ENCODE measurements at regions not wholly inside any gene's neighbourhood (a gene's known extent, or its start where the extent isn't known, plus 50 kb on each side); places are given as distances from the start of the nearest gene placed in this dataset.

DNA sequence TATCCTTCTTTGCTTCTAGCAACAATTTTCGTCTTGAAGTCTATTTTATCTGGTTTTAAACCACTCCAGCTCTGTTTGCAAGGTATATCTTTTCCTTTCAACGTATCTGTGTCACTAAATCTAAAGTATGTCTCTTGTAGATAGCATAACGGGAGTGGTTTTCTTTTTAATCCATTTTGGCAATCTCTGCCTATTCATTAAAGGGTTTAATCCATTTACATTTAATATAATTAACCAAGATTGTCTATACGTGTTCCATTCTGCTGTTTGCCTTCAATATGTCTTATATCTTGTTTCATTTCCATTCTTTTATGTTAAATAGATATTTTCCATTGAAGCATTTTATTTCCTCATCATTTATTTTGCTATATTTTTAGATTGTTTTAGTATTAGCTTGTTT lies 587.9 kb downstream of the C6orf118 start:
- TF ChIP-seq, protein P1, sequence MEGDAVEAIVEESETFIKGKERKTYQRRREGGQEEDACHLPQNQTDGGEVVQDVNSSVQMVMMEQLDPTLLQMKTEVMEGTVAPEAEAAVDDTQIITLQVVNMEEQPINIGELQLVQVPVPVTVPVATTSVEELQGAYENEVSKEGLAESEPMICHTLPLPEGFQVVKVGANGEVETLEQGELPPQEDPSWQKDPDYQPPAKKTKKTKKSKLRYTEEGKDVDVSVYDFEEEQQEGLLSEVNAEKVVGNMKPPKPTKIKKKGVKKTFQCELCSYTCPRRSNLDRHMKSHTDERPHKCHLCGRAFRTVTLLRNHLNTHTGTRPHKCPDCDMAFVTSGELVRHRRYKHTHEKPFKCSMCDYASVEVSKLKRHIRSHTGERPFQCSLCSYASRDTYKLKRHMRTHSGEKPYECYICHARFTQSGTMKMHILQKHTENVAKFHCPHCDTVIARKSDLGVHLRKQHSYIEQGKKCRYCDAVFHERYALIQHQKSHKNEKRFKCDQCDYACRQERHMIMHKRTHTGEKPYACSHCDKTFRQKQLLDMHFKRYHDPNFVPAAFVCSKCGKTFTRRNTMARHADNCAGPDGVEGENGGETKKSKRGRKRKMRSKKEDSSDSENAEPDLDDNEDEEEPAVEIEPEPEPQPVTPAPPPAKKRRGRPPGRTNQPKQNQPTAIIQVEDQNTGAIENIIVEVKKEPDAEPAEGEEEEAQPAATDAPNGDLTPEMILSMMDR (IDR thresholded peaks at IDR 0.05 in 4 of 5, conservative IDR thresholded peaks at IDR 0.05 in 1 of 5): no peak
- TF ChIP-seq POLR2A (IDR thresholded peaks at IDR 0.05): no peak
- DNase-seq: no peak
- no peak for ATAC-seq
- no peaks in the 10 kb centered on the region for H3K4me1 ChIP-seq
- intact Hi-C loops (cut with DNase I; ENCODE audit: low total_unique reads) (no loop called here), in situ Hi-C loops (cut with MboI; ENCODE audit: low sequenced_read_pairs in 4 of 4) (no loop called here)
- no peak overlapping the region for H3K27ac ChIP-seq
- no peak overlapping the region for H3K4me3 ChIP-seq
- H3K27me3 ChIP-seq: no peaks in the 10 kb centered on the region
- H3K36me3 ChIP-seq: no peaks in the 10 kb centered on the region
- H3K9me3 ChIP-seq: peaks cover 0 to 4% (median 0%) of the 10 kb centered on the region in 3 donors

DNA sequence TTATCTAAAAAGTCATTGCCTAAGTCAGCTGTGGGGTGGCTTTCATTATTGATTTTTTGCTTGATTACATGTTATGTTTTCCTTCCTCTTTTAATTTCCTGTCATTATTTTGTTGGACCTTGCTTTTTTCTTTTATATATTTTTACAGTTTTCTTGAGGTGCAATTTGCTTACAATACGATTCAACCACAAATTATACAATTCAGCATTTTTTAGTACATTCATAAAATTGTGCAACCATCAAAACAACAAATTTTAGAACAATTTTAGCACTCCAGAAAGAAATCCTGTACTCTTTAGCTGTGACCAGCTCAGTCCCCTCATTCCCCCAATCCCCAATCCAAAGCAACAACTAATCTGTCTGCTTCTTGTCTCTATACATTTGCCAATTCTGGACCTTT lies 608.9 kb downstream of the C6orf118 start:
- no peak for DNase-seq
- H3K4me3 ChIP-seq: no peak overlapping the region
- no peaks in the 10 kb centered on the region for H3K4me1 ChIP-seq
- intact Hi-C loops (cut with DNase I; ENCODE audit: low total_unique reads): no loop called here
- H3K27ac ChIP-seq: no peak overlapping the region
- H3K36me3 ChIP-seq: no peaks in the 10 kb centered on the region
- TF ChIP-seq POLR2A (IDR thresholded peaks at IDR 0.05): no peak
- TF ChIP-seq, protein P1 (IDR thresholded peaks at IDR 0.05 in 4 of 5, conservative IDR thresholded peaks at IDR 0.05 in 1 of 5): no peak
- in situ Hi-C loops (cut with MboI; ENCODE audit: low sequenced_read_pairs in 4 of 4): no loop called here
- ATAC-seq: no peak
- H3K9me3 ChIP-seq: no peaks in the 10 kb centered on the region
- no peaks in the 10 kb centered on the region for H3K27me3 ChIP-seq

DNA sequence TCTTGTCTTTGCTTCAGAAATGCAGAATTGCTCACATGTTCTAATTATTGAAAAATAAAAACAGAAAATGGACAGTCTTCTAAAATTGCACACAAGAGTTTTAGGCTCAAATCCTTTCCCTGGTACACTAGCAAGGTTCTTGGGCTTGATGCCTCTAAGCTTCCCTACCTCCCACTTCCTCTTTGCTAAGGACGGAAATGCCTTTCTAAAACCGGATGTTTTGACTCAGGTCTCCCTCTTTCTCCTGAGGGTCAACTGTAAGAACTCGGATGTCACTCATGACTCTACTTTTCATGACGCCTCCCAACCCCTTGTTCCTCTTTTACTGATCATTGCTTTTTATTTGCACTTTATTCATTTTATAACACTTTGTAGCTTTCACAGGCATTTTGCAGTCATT lies 613.5 kb downstream of the C6orf118 start:
- intact Hi-C loops (cut with DNase I; ENCODE audit: low total_unique reads) (no loop called here), in situ Hi-C loops (cut with MboI; ENCODE audit: low sequenced_read_pairs in 4 of 4) (no loop called here)
- Histone ChIP-seq H3K27me3 (no peaks in the 10 kb centered on the region), H3K4me1 (no peaks in the 10 kb centered on the region), H3K4me3 (no peak overlapping the region), H3K9me3 (no peaks in the 10 kb centered on the region), H3K27ac (no peak overlapping the region), H3K36me3 (no peaks in the 10 kb centered on the region)
- ATAC-seq: no peak
- no peak for TF ChIP-seq POLR2A (IDR thresholded peaks at IDR 0.05)
- TF ChIP-seq, protein P1 (IDR thresholded peaks at IDR 0.05 in 4 of 5, conservative IDR thresholded peaks at IDR 0.05 in 1 of 5): no peak
- no peak for DNase-seq

DNA sequence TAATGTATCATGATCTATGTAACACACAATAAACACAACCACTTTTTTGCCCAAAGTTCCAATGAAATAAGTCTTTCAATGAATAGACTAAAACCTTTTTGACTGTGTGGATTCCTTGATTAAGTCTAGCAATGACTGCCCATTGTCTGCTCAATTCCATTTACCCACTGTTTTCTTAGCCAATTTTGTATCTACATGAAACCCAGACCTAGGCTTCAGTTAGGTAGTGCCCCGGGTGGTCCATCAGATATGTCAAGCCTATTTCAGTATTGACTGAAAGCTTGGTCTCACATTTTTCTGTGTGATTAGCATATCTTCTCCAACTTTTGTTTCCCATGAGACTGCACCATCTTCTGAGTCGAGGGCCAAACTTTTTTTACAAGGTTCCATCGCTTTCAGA lies 615.0 kb downstream of the C6orf118 start:
- in situ Hi-C loops (cut with MboI; ENCODE audit: low sequenced_read_pairs in 4 of 4): no loop called here
- Histone ChIP-seq H3K36me3 (no peaks in the 10 kb centered on the region), H3K9me3 (no peaks in the 10 kb centered on the region), H3K4me1 (no peaks in the 10 kb centered on the region), H3K27ac (no peak overlapping the region), H3K4me3 (no peak overlapping the region), H3K27me3 (no peaks in the 10 kb centered on the region)
- DNase-seq (no peak), ATAC-seq (no peak)
- TF ChIP-seq, protein P1 (IDR thresholded peaks at IDR 0.05 in 4 of 5, conservative IDR thresholded peaks at IDR 0.05 in 1 of 5): no peak
- TF ChIP-seq POLR2A (IDR thresholded peaks at IDR 0.05): no peak
- intact Hi-C loops (cut with DNase I; ENCODE audit: low total_unique reads): no loop called here

GRCh38 chr6:164693944-164694343 lies 615.5 kb downstream of the C6orf118 start:
- intact Hi-C loops (cut with DNase I; ENCODE audit: low total_unique reads) (no loop called here), in situ Hi-C loops (cut with MboI; ENCODE audit: low sequenced_read_pairs in 4 of 4) (no loop called here)
- Histone ChIP-seq H3K27me3 (no peaks in the 10 kb centered on the region), H3K4me1 (no peaks in the 10 kb centered on the region), H3K4me3 (no peak overlapping the region), H3K27ac (no peak overlapping the region), H3K9me3 (no peaks in the 10 kb centered on the region), H3K36me3 (no peaks in the 10 kb centered on the region)
- ATAC-seq (no peak), DNase-seq (no peak)
- no peak for TF ChIP-seq POLR2A (IDR thresholded peaks at IDR 0.05)
- TF ChIP-seq, protein P1 (IDR thresholded peaks at IDR 0.05 in 4 of 5, conservative IDR thresholded peaks at IDR 0.05 in 1 of 5): no peak

Measured in gastrocnemius medialis (tissue), 4 donors.